K562 (cell line): ENCODE measurements at regions not wholly inside any gene's neighbourhood (a gene's known extent, or its start where the extent isn't known, plus 50 kb on each side); places are given as distances from the start of the nearest gene placed in this dataset.

Experiments used
- ATAC-seq: fragments of 200-7000 bp; cut with Tn5 transposase; 3 replicates; pipeline ENCODE4 v1.9.1; 2020; ENCODE audit warnings: moderate library complexity
- BruUV-seq: library from RNA; stranded (reverse); fragments of 400-500 nt; replicated peaks from 2 replicates; lab custom pipeline; 2021; lab: Mats Ljungman, UMichigan
- CTCF ChIA-PET: fragments of 300-600 bp; formaldehyde crosslinking; extraction: SDS; loops from one replicate; lab custom pipeline; 2021; ENCODE audit warnings: low intra/inter-chr PET ratio; lab: Yijun Ruan, JAX
- POLR2A ChIA-PET: fragments of 300-600, 350-650 bp; sonication (Branson Sonifier 250); formaldehyde crosslinking; extraction: SDS; loops from one replicate; lab custom pipeline; 2021; ENCODE audit warnings: antibody characterized with exemption, inconsistent platforms; lab: Yijun Ruan, JAX
- DNase-seq, 4 experiments: peaks; one replicate each; pipeline versions ENCODE4 v3.0.0 to v3.0.0-alpha.2; 2011 to 2018; ENCODE audit warnings: low spot score in 3 of 4, mixed read lengths in 3 of 4; ENCODE audit errors: extremely low read depth in 1 of 4
- FAIRE-seq: peaks from 2 replicates; lab custom pipeline; 2011; peaks lifted over from hg19 to GRCh38; lab: Jason Lieb, UNC
- H2AFZ ChIP-seq: 2 replicates; pipeline ENCODE4 v1.6.0; 2011; ENCODE audit warnings: low read depth, low read length, control low read depth, inconsistent platforms
- H3K27ac ChIP-seq: fragments of 200-600 bp; 3 replicates; pipeline ENCODE4 v1.8.0; 2011; ENCODE audit warnings: low read depth, mild to moderate bottlenecking, control low read depth, inconsistent platforms, low read length, moderate library complexity, mixed read lengths; ENCODE audit errors: extremely low read depth
- H3K27me3 ChIP-seq, 2 experiments: fragments of 300-600 bp in 1 of 2; 2 replicates in 1 of 2; 3 replicates in 1 of 2; pipeline versions ENCODE4 v1.6.0 to v1.8.0; 2011; ENCODE audit warnings: inconsistent platforms in 2 of 2, low read length in 2 of 2, mild to moderate bottlenecking in 1 of 2, mixed read lengths in 1 of 2, moderate library complexity in 1 of 2; ENCODE audit not compliant: control insufficient read depth in 2 of 2, insufficient read depth in 2 of 2
- H3K36me3 ChIP-seq: fragments of 300-600 bp; 3 replicates; pipeline ENCODE4 v1.8.0; 2011; ENCODE audit warnings: mild to moderate bottlenecking, low read length, inconsistent platforms; ENCODE audit not compliant: control insufficient read depth, insufficient read depth
- H3K4me1 ChIP-seq, 2 experiments: fragments of 200-600 bp in 1 of 2; replicated peaks in 1 of 2; 2 replicates in 1 of 2; 3 replicates in 1 of 2; pipeline versions ENCODE4 v1.5.1 to v1.8.0; 2011; ENCODE audit warnings: inconsistent platforms in 2 of 2, low read length in 2 of 2, mild to moderate bottlenecking in 1 of 2, mixed read lengths in 1 of 2, moderate library complexity in 1 of 2; ENCODE audit not compliant: control insufficient read depth in 2 of 2, insufficient read depth in 2 of 2
- H3K4me2 ChIP-seq: 2 replicates; pipeline ENCODE4 v1.6.1; 2011; ENCODE audit warnings: low read length, control low read depth, inconsistent platforms, mixed read lengths; ENCODE audit not compliant: insufficient read depth
- H3K4me3 ChIP-seq: fragments of 200-600 bp; sonication (generic), shearing (Covaris generic); 2 replicates; pipeline ENCODE4 v1.5.1; 2016; ENCODE audit warnings: control low read depth, inconsistent platforms
- H3K79me2 ChIP-seq: fragments of 200-600 bp; 3 replicates; pipeline ENCODE4 v1.8.0; 2011; ENCODE audit warnings: low read length, inconsistent platforms; ENCODE audit not compliant: control insufficient read depth, insufficient read depth
- H3K9ac ChIP-seq, 2 experiments: 2 replicates each; pipeline versions ENCODE4 v1.6.0 to v1.6.1; 2011; ENCODE audit warnings: low read depth in 2 of 2, low read length in 2 of 2, control low read depth in 1 of 2, inconsistent platforms in 1 of 2, mild to moderate bottlenecking in 1 of 2, mixed read lengths in 1 of 2; ENCODE audit not compliant: insufficient read depth in 1 of 2
- H3K9me1 ChIP-seq: one replicate; pipeline ENCODE4 v1.6.0; 2011; ENCODE audit warnings: inconsistent platforms, mild to moderate bottlenecking, low read length, moderate library complexity; ENCODE audit not compliant: control insufficient read depth, insufficient read depth
- H3K9me3 ChIP-seq: replicated peaks from 2 replicates; pipeline ENCODE4 v1.5.1; 2011; ENCODE audit warnings: low read depth, low read length, inconsistent platforms; ENCODE audit not compliant: control insufficient read depth, insufficient read depth
- H4K20me1 ChIP-seq: replicated peaks from 2 replicates; pipeline ENCODE4 v1.6.1; 2011; ENCODE audit warnings: low read length, inconsistent platforms, mixed read lengths; ENCODE audit not compliant: control insufficient read depth, insufficient read depth
- ATF7 ChIP-seq: fragments of 450-650 bp; IDR thresholded peaks from 2 replicates; pipeline ENCODE4 v1.7.1; 2014; ENCODE audit warnings: mild to moderate bottlenecking, moderate library complexity
- BACH1 ChIP-seq: fragments of 200-800 bp; sonication (Bioruptor generic); IDR thresholded peaks from 2 replicates; pipeline ENCODE4 v1.6.1; 2016; ENCODE audit warnings: missing genetic modification characterization, missing compliant biosample characterization
- CCAR2 ChIP-seq: fragments of 200-400 bp; formaldehyde crosslinking; IDR thresholded peaks from 2 replicates; pipeline ENCODE4 v1.6.1; 2017; ENCODE audit warnings: mild to moderate bottlenecking, low read depth, low read length
- FOSL1 ChIP-seq: fragments of 200-800 bp; sonication (Bioruptor generic); conservative IDR thresholded peaks from 2 replicates; pipeline ENCODE4 v1.6.1; 2016; ENCODE audit warnings: missing genetic modification characterization, missing compliant biosample characterization
- FOXJ2 ChIP-seq: fragments of 200-800 bp; sonication (Bioruptor generic); IDR thresholded peaks from 2 replicates; pipeline ENCODE4 v1.6.1; 2016; ENCODE audit warnings: missing genetic modification characterization, missing compliant biosample characterization
- HMGN3 ChIP-seq: IDR thresholded peaks from 2 replicates; pipeline ENCODE4 v1.6.1; 2011; ENCODE audit warnings: borderline replicate concordance, low read depth, mild to moderate bottlenecking, mixed read lengths, low read length; ENCODE audit not compliant: insufficient read length; ENCODE audit errors: extremely low read depth
- SMC3 ChIP-seq: conservative IDR thresholded peaks from 2 replicates; pipeline ENCODE4 v1.6.1; 2011; ENCODE audit warnings: low read depth, low read length, improper control_type of control experiment; ENCODE audit not compliant: insufficient read depth
- ZBTB43 ChIP-seq: sonication (generic); formaldehyde crosslinking; IDR thresholded peaks from 2 replicates; pipeline ENCODE4 v1.8.0; 2023; ENCODE audit warnings: mild to moderate bottlenecking, missing genetic modification reagents
- WGBS: fragments of 100-300 bp; shearing (Covaris generic); methylation state at CpG from one replicate; pipeline ENCODE4 v1.1.6; 2016; ENCODE audit warnings: low coverage, mixed read lengths; ENCODE audit not compliant: insufficient coverage; ENCODE audit errors: missing lambda C conversion rate; 5-methylcytosine and 5-hydroxymethylcytosine counted together
- in situ Hi-C: fragments of 300-500 bp; cut with MboI; formaldehyde crosslinking; loops from 4 replicates; pipeline ENCODE4 v1.15.0; 2018; ENCODE audit warnings: inconsistent platforms, mixed read lengths
- intact Hi-C: fragments of 100-400 bp; cut with micrococcal nuclease; formaldehyde crosslinking; loops from 2 replicates; pipeline ENCODE4 v1.14.2; 2022

GRCh38 chr12:83784298-83784890 lies 1097.7 kb downstream of the TMTC2 start:
- BruUV-seq: no TSS peak
- H3K4me3 ChIP-seq: no peak overlapping the region
- H2AFZ ChIP-seq: no peak overlapping the region
- no peak for ATAC-seq
- H3K27ac ChIP-seq: no peak overlapping the region
- H4K20me1 ChIP-seq: no peaks in the 10 kb centered on the region
- intact Hi-C loops: no loop called here
- 2% methylated on average over 7 of the region's 7 CpGs for WGBS
- no peak overlapping the region for H3K9ac ChIP-seq
- H3K79me2 ChIP-seq: no peaks in the 10 kb centered on the region
- no peaks in the 10 kb centered on the region for H3K36me3 ChIP-seq
- no peaks in the 10 kb centered on the region for H3K9me1 ChIP-seq
- H3K4me2 ChIP-seq: no peak overlapping the region
- in situ Hi-C loops: no loop called here
- H3K4me1 ChIP-seq: no peaks in the 10 kb centered on the region
- no peak for FAIRE-seq
- no peaks in the 10 kb centered on the region; the same call in 1 of the 2 replicates for H3K9me3 ChIP-seq
- TF ChIP-seq SMC3 (no peak), HMGN3 (no peak), ATF7 (no peak)
- DNase-seq: no peak
- ChIA-PET CTCF (no interaction called here), POLR2A (no interaction called here)
- H3K27me3 ChIP-seq: no peaks in the 10 kb centered on the region

- Histone ChIP-seq H3K36me3 (no peaks in the 10 kb centered on the region), H3K4me2 (no peak overlapping the region), H3K9me3 (no peaks in the 10 kb centered on the region), H3K27me3 (no peaks in the 10 kb centered on the region), H3K9me1 (no peaks in the 10 kb centered on the region), H3K4me3 (no peak overlapping the region), H3K79me2 (no peaks in the 10 kb centered on the region), H3K4me1 (no peaks in the 10 kb centered on the region), H4K20me1 (no peaks in the 10 kb centered on the region), H3K9ac (no peak overlapping the region), H3K27ac (no peak overlapping the region), H2AFZ (no peak overlapping the region)
- no peak for TF ChIP-seq CCAR2
- TF ChIP-seq FOXJ2 (tag): no peak
- TF ChIP-seq FOSL1 (tag): no peak
- no peak for TF ChIP-seq BACH1 (tag)
- TF ChIP-seq ZBTB43: no peak
- intact Hi-C loops: no loop called here
- no TSS peak for BruUV-seq
- FAIRE-seq (no peak), DNase-seq (no peak), ATAC-seq (no peak)
- CTCF ChIA-PET: no interaction called here
- POLR2A ChIA-PET: no interaction called here
- in situ Hi-C loops: no loop called here
- 0% methylated on average over 2 of the region's 2 CpGs for WGBS
These were observed 1092.8 kb downstream of the TMTC2 start for GRCh38 chr12:83779526-83779925.
